ENCODE measurements at regions not wholly inside any gene's neighbourhood (a gene's known extent, or its start where the extent isn't known, plus 50 kb on each side); places are given as distances from the start of the nearest gene placed in this dataset.

DNA sequence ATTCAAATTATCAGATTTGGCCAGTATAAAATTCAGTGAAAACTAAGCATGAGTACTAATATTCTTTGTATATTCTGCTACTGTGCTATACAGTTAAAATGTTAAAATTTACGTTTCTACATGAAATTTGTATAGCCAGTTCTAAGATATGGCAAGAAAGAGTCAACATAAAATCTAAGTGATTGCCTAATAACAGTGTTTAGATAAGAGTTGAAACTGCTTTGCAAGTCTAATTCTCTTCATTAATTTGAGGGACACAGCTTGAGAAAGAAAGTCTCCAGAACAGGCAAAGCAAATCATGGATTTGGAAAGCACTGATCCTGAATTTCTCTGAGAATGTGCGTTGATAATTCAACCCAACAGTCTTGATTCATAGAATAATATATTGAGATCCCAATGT is 630.9 kb upstream of the USP24 start:
- ChIA-PET POLR2A (no interaction called here), CTCF (ENCODE audit: low intra/inter-chr PET ratio, low total read pairs) (no interaction called here)
- H2AFZ ChIP-seq (ENCODE audit: low read length): no peak overlapping the region
- H3K4me1 ChIP-seq (ENCODE audit: insufficient read depth, low read length): no peaks in the 10 kb centered on the region
- H4K20me1 ChIP-seq (ENCODE audit: insufficient read depth, low read length): no peaks in the 10 kb centered on the region
- TF ChIP-seq, protein P1, sequence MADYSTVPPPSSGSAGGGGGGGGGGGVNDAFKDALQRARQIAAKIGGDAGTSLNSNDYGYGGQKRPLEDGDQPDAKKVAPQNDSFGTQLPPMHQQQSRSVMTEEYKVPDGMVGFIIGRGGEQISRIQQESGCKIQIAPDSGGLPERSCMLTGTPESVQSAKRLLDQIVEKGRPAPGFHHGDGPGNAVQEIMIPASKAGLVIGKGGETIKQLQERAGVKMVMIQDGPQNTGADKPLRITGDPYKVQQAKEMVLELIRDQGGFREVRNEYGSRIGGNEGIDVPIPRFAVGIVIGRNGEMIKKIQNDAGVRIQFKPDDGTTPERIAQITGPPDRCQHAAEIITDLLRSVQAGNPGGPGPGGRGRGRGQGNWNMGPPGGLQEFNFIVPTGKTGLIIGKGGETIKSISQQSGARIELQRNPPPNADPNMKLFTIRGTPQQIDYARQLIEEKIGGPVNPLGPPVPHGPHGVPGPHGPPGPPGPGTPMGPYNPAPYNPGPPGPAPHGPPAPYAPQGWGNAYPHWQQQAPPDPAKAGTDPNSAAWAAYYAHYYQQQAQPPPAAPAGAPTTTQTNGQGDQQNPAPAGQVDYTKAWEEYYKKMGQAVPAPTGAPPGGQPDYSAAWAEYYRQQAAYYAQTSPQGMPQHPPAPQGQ (CRISPR knock-in tag; IDR thresholded peaks at IDR 0.05; ENCODE audit: borderline replicate concordance): no peak
- TF ChIP-seq PRDM10 (CRISPR knock-in tag; IDR thresholded peaks at IDR 0.05; ENCODE audit: low read depth) (no peak), TFE3 (CRISPR knock-in tag; IDR thresholded peaks at IDR 0.05) (no peak), MYNN (CRISPR knock-in tag; IDR thresholded peaks at IDR 0.05; ENCODE audit: low read depth) (no peak), ELK4 (CRISPR knock-in tag; IDR thresholded peaks at IDR 0.05; ENCODE audit: borderline replicate concordance) (no peak), SRY (CRISPR knock-in tag; IDR thresholded peaks at IDR 0.05) (no peak), CHCHD3 (CRISPR knock-in tag; IDR thresholded peaks at IDR 0.05) (no peak), ZNF317 (CRISPR knock-in tag; IDR thresholded peaks at IDR 0.05) (no peak), ZFY (CRISPR knock-in tag; IDR thresholded peaks at IDR 0.05) (no peak), ZBTB8A (CRISPR knock-in tag; IDR thresholded peaks at IDR 0.05; ENCODE audit: borderline replicate concordance, low read depth) (no peak)
- H3K4me2 ChIP-seq (ENCODE audit: low read depth, low read length): no peak overlapping the region
- 3% methylated on average over 2 of the region's 2 CpGs for WGBS (ENCODE audit: low lambda C conversion rate)
- ATAC-seq (no peak), FAIRE-seq (no peak), DNase-seq (ENCODE audit: low spot score) (no peak)
- H3K27me3 ChIP-seq (ENCODE audit: control insufficient read depth in 1 of 2, insufficient read depth in 2 of 2, low read length in 2 of 2): no peaks in the 10 kb centered on the region
- H3K9ac ChIP-seq (ENCODE audit: insufficient read depth, low read depth, low read length): no peak overlapping the region
- intact Hi-C loops (cut with micrococcal nuclease; ENCODE audit: unreplicated experiment) (no loop called here), in situ Hi-C loops (cut with HindIII; ENCODE audit: extremely low pct_ligation_motif_present, low pct_unique_long_range_greater_than_20kb) (no loop called here)
- BruUV-seq (replicated peaks): no TSS peak
- H3K9me3 ChIP-seq (ENCODE audit: low read length): no peaks in the 10 kb centered on the region
- no peak overlapping the region for H3K4me3 ChIP-seq (replicated peaks in 1 of 3; ENCODE audit: insufficient read depth in 1 of 3, low read depth in 2 of 3, low read length in 3 of 3)
- H3K36me3 ChIP-seq (replicated peaks in 1 of 2; ENCODE audit: control insufficient read depth in 1 of 2, insufficient read depth in 2 of 2, low read length in 2 of 2): no peaks in the 10 kb centered on the region
- no peak overlapping the region for H3K27ac ChIP-seq (ENCODE audit: extremely low read length, insufficient read depth, low read length)
- H3K79me2 ChIP-seq (ENCODE audit: insufficient read depth, low read length): no peaks in the 10 kb centered on the region
